Peyer's patch (tissue), 4 donors: ENCODE measurements at regions not wholly inside any gene's neighbourhood (a gene's known extent, or its start where the extent isn't known, plus 50 kb on each side); places are given as distances from the start of the nearest gene placed in this dataset.

Experiments used
- CTCF ChIP-seq, 6 experiments: fragments of 450-650 bp in 4 of 6; fragments of 200-600 bp in 2 of 6; sonication (generic) in 1 of 6; IDR thresholded peaks; one replicate each; pipeline ENCODE4 v1.5.1; 2017 to 2019; ENCODE audit warnings: antibody characterized with exemption in 6 of 6, mild to moderate bottlenecking in 3 of 6, moderate library complexity in 1 of 6
- POLR2A ChIP-seq, 2 donors: fragments of 450-650 bp; IDR thresholded peaks; one replicate each; pipeline ENCODE4 v1.5.1; 2017; ENCODE audit warnings: antibody characterized with exemption in 2 of 2, mild to moderate bottlenecking in 2 of 2, moderate library complexity in 2 of 2

- TF ChIP-seq CTCF (IDR thresholded peaks at IDR 0.05) = no peak
- no peak for TF ChIP-seq POLR2A (IDR thresholded peaks at IDR 0.05)
Measured at GRCh38 chr15:100753503-100753902, 126.1 kb upstream of the ALDH1A3 start.
